NCI-H774 (cell line): ENCODE measurements at regions not wholly inside any gene's neighbourhood (a gene's known extent, or its start where the extent isn't known, plus 50 kb on each side); places are given as distances from the start of the nearest gene placed in this dataset.

Experiments
- DNase-seq: peaks from one replicate; lab custom pipeline; 2025; lab: John Stamatoyannopoulos, UW

- DNase-seq = no peak
Observed at GRCh38 chr4:85393201-85393600, 81.7 kb upstream of the ARHGAP24 start.

DNA sequence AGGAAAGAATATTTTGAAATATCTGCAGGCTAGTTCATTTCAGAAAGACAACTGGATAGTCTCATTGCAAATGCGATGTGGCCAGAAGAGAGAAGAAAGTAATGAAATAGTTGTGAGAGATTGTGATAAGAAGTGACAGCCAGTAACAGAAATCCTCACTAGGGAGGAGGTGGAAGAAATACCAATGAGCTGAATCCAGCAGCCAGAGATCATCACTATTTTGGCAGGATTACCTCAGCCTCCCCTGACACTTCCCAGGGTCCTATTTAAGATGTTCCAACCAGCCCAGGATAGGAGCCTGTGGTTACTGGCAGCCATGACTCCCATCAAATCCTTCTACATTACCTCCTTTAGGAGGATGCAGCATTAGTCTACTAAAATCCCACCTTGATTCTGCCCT lies 76.7 kb upstream of the ARHGAP24 start:
- DNase-seq = no peak

- no peak for DNase-seq
Observed at GRCh38 chr4:85399270-85399669, 75.7 kb upstream of the ARHGAP24 start.

DNA sequence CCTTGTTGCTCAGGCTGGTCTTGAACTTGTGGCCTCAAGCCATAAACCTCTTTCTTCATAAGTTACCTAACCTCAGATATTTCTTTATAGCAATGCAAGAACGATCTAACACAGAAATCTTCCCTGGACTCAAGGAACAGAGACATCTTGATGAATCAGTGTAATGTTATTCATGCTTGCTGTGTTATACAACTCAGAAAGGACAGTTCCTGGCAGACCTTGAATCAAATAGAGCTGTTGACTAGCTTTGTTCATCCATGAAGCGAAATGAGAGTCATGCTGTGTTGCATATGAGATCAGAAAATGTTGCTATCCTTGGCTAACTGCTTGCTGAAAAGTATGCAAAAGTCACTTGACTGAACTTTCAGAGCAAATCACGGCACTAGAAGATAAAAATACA lies 72.6 kb upstream of the ARHGAP24 start:
- no peak for DNase-seq

- no peak for DNase-seq
Observed at GRCh38 chr4:85406185-85406584, 68.8 kb upstream of the ARHGAP24 start.

DNA sequence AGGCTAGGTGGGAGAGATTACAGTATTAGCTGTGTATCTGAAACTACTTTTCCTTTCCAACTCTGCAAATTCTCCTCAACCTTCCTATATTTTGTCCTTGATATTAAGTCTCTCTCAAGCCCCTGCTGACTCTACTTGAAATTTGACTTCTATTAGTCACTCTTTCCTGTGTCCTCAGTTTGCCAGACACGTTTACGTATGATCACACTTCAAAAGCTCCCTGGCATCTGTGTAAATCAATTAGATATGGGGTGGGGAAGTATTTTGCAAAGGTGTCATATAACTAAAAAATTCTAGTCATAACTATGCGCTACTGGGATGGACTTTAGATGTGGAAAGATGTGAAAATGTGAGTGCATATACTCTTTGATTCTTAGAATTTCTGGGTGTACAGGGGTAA lies 67.4 kb upstream of the ARHGAP24 start:
- DNase-seq = no peak

GRCh38 chr4:85408301-85408700 lies 66.6 kb upstream of the ARHGAP24 start:
- no peak for DNase-seq

DNA sequence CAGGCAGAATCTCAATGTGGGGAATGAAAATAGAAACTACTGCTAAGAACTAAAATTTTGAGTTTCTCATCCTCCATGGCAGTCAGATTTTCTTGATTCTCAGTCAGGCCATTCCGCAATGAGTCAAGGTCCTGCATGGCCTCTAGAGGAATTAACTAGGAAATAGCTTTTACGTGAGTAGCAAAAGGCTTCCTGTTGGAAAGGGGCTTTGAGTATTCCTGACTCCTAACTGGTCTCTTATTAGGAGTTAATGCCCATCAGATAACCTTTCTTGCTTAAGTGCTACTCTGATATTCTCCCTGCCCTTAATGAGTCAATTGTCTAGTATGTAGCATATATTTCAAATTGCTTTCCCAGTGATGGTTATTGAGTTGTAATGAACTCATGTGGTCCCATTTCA lies 65.7 kb upstream of the ARHGAP24 start:
- no peak for DNase-seq

DNA sequence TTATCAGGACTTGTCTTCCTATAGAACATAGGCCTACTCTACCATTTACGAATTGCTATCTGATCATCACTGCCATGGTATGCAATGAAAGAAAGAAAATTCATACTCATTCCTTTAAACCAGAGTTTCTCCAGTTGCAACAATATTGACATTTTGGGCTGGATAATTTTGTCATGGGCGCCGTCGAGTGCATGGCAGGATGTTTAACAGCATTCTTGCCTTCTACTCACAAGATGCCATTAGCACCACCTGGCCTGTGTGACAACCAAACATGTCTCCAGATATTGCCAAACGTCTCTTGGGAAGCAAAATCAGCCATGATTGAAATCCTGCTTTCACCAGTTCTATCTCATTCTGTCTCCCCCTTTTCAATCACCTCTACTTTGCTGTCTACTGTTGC lies 63.6 kb upstream of the ARHGAP24 start:
- no peak for DNase-seq

DNA sequence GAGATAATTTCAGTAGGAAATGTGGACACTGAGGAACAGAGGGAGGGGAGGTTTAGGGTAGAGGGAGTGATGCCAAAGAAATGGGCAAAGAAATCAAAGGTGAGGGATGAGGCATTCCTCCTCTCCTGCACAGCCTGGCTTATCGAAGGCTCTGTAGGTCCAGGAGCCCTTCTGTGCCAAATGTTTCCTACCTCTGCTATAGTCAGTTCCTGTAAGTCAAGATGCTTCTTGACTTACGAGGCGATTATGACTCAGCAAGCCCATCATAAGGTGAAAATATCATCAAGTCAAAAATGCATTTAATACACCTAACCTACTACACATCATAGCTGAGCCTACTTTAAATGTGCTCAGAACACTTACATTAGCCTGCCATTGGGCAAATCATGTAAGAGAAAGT lies 60.0 kb upstream of the ARHGAP24 start:
- DNase-seq = no peak

DNA sequence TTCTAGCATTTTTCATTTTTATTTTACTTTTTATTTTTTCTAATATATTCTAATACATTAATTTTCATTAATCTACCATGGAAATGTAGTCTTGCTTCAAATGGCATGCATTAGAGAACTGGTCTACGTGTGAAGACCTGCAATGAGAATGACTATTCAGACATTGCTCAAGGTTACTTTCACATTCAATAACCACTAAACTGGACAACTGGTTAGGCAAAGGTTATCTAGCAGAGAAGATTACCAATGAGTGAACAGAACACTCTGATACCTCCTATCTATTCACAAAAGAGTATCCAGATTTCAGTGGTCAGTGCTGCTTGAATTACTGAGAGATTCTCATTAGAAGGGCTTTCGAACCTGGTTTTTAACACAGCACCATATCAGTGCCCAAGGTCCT lies 58.9 kb upstream of the ARHGAP24 start:
- DNase-seq = no peak

DNA sequence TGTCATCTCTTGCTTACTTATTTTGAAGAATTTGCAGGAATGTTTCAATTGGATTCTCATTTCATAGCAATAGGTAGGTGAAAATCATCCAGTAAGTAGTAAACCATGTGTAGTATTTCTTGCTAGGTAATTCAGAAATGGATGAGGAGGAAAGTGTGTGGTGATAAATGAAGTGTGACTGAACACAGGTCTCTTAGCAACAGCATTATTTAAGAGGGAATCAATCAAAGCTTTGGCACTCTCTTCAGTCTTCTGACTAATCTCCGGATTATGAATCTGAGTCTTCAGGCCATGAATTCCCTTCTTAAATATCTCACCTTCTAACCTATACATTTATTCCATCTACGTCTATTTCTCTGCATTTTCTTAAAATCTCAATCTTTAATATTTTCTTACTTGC lies 55.8 kb upstream of the ARHGAP24 start:
- DNase-seq = no peak

DNA sequence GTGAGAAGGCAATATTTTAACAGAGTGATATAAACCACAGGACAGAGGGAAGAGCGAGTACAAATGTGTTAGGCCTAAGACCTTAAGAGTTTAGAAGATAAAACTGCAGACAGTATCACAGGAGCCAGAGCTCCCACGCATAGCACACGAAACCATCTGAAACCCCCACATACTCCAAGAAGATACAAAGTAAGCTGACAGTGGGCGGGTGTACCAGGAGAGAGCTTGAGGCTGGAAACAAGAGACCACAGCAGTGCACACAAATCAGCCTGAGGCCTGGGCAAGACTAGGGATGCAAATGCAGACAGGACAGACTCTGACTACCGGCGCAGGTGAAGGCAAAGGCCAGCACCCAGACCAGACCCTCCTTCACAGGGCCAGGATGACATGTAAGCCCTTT lies 54.1 kb upstream of the ARHGAP24 start:
- DNase-seq = no peak

DNA sequence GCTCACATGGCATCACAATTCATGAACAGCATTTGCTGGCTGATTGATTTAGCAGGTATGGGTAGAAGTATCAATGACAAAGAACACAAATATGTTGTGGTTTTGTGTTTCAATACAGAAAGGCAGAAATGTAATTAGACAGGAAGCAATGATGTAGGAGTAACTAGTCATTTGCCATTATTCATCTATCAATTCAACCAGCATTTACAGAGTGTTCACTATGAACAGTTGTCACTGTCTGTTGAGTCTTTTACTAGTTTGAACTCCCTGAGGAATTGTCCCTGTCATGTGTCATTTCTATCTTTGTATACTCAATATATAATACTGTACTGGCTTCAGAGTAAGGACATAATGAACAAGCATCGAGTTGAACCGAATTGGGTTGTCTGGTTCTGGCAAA lies 51.5 kb upstream of the ARHGAP24 start:
- DNase-seq = no peak
